LNCAP (cell line): ENCODE measurements at regions not wholly inside any gene's neighbourhood (a gene's known extent, or its start where the extent isn't known, plus 50 kb on each side); places are given as distances from the start of the nearest gene placed in this dataset.

ENCODE experiments used
- CTCF ChIP-seq: fragments of 450-650 bp; IDR thresholded peaks from 2 replicates; pipeline ENCODE4 v1.5.1; 2017; ENCODE audit warnings: mild to moderate bottlenecking

GRCh38 chr2:145802133-145802532 is 1282.2 kb upstream of the ZEB2 start:
- TF ChIP-seq CTCF = no peak

GRCh38 chr2:145801210-145801609 is 1281.3 kb upstream of the ZEB2 start:
- TF ChIP-seq CTCF = no peak

- no peak for TF ChIP-seq CTCF
These were observed 1280.5 kb upstream of the ZEB2 start for GRCh38 chr2:145800151-145801091.

- TF ChIP-seq CTCF = no peak
These were observed 1279.7 kb upstream of the ZEB2 start for GRCh38 chr2:145799595-145800108.

GRCh38 chr2:145798419-145798818 is 1278.5 kb upstream of the ZEB2 start:
- no peak for TF ChIP-seq CTCF

GRCh38 chr2:145797692-145798091 is 1277.8 kb upstream of the ZEB2 start:
- no peak for TF ChIP-seq CTCF

GRCh38 chr2:145792745-145793144 is 1272.8 kb upstream of the ZEB2 start:
- no peak for TF ChIP-seq CTCF
